HG02852 (cell line): ENCODE measurements at regions not wholly inside any gene's neighbourhood (a gene's known extent, or its start where the extent isn't known, plus 50 kb on each side); places are given as distances from the start of the nearest gene placed in this dataset.
"Not testable (repeated sequence)": the region's sequence is repeated elsewhere in the genome, so short reads cannot be mapped to it uniquely, and the experiment has no call there.

ENCODE experiments used
- ATAC-seq: cut with Tn5 transposase; IDR thresholded peaks from one replicate; pipeline ENCODE4 v1.9.1; 2021; ENCODE audit warnings: mild to moderate bottlenecking, moderate library complexity; ENCODE audit not compliant: unreplicated experiment

- peak; percentile 20 for ATAC-seq
These were observed 904.2 kb upstream of the RAG2 start for GRCh38 chr11:37502202-37502601.

- no peak for ATAC-seq
These were observed 902.4 kb upstream of the RAG2 start for GRCh38 chr11:37500425-37500824.

GRCh38 chr11:37497326-37497725 is 899.3 kb upstream of the RAG2 start:
- ATAC-seq = no peak

DNA sequence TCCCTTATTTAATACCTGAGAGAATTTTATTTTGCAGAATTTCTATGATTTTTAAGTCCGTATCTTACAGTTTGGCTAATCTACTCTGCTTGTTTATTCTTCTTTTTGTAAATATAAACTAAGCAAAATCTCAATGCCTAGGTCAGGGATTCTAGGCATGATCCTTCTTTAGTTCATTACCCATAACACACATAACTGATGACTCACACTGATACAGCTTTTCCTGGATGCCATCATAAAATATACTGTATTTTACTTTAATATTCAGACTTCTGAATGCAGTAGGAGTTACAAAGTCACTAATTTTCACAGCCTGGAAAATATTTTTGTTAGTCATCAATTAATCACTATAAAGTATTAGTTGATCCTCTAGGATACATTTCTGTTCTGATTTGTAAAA is 898.2 kb upstream of the RAG2 start:
- ATAC-seq = no peak

DNA sequence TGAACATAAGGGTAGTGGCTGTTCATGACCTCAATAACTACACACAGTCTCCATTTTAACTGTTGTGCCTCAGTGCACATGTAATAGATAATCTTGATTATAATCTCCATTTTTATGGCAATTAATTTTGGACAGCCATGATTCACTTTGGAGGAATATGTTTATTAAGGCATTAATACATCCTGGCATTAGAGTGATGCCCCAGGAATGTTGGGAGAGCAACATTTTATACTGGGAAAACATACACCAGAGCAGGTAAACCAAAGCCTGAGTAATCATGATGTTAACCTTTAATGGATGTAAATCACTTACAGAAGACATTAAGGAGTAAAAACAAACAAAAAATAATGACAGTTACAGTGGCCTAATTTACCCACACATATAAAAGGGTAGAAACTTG is 886.3 kb upstream of the RAG2 start:
- ATAC-seq = no peak

GRCh38 chr11:37483761-37484160 is 885.7 kb upstream of the RAG2 start:
- no peak for ATAC-seq

- ATAC-seq = no peak
These were observed 876.9 kb upstream of the RAG2 start for GRCh38 chr11:37474889-37475288.

- no peak for ATAC-seq
These were observed 870.3 kb upstream of the RAG2 start for GRCh38 chr11:37468344-37468743.

DNA sequence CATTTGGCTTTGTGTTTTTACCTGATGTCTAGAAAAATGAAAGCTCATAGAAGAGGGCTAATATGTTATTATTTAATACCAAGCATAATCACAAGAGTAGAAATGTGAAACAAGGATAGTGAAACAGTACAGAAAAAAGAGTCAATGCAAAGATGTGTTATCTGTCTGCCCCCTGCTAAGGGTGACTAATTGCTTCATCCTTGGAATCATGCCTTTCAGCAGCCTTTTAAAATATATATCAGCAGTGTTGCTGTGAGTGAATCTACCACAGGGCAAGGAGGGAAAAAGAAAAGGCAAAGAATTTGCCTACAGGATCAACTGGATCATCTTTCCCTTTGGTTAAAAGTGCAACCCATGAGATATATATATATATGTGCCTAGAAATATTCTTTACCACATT is 867.2 kb upstream of the RAG2 start:
- ATAC-seq = no peak

- no peak for ATAC-seq
These were observed 861.4 kb upstream of the RAG2 start for GRCh38 chr11:37459456-37459855.

DNA sequence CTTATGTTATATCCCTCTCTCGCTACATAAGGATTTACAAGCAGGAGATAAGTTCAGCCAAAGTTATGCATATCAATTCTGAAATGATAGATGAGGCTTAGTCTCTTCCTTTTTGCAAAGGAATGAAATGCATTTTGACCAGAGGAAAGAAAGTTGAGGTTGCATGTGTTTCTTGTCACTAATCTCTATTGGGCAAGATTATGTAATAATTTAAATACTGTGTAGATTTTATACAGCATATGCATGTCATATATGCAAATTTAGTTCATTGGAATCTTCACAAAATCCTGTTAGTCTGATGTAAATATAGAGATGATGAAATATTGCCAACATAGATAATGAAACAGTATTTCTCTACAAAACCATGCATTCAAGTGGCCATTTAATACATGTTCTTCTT is 858.7 kb upstream of the RAG2 start:
- ATAC-seq = no peak

- no peak for ATAC-seq
These were observed 853.9 kb upstream of the RAG2 start for GRCh38 chr11:37451903-37452302.

DNA sequence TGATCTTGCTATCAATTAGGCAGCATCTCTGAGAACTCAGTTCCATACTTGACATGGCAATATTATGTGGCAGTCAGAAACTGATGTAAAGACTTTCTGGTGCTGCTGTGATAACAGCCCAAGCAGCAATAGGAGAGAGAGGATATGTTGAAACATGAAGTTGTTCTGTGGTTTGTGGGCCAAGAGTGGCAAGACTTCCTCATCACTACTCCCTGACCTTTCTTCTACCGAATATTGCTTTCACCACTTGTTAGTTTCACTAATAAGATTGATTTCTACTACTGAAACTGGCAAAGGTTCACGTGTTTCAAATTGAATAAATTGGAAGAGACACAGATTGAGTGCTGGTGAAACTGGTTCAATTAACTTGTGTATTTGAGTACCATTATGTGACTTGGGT is 852.6 kb upstream of the RAG2 start:
- peak; percentile 77 for ATAC-seq

- peak; percentile 49 for ATAC-seq
These were observed 851.1 kb upstream of the RAG2 start for GRCh38 chr11:37449146-37449545.

- no peak for ATAC-seq
These were observed 844.5 kb upstream of the RAG2 start for GRCh38 chr11:37442576-37442975.

- not testable (repeated sequence) for ATAC-seq
These were observed 833.7 kb upstream of the RAG2 start for GRCh38 chr11:37431633-37432230.

GRCh38 chr11:37430966-37431632 is 833.1 kb upstream of the RAG2 start:
- ATAC-seq = not testable (repeated sequence)

DNA sequence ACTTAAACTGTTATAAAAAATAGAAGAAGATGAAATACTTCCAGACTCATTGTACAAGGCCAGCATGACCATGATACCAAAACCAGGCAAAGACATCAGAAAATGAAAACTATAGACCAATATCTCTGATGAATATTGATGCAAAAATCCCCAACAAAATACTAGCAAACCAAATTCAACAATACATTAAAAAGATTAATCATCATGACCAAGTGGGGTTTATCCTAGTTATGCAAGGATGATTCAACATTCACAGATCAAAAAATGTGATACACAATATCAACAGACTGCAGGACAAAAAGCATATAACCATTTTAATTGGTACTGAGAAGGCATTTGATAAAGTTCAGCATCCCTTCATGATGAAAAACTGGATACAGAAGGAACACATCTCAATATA is 824.5 kb upstream of the RAG2 start:
- ATAC-seq = no peak

GRCh38 chr11:37411289-37411688 is 813.3 kb upstream of the RAG2 start:
- ATAC-seq = no peak

GRCh38 chr11:37409124-37409523 is 811.1 kb upstream of the RAG2 start:
- ATAC-seq = no peak

DNA sequence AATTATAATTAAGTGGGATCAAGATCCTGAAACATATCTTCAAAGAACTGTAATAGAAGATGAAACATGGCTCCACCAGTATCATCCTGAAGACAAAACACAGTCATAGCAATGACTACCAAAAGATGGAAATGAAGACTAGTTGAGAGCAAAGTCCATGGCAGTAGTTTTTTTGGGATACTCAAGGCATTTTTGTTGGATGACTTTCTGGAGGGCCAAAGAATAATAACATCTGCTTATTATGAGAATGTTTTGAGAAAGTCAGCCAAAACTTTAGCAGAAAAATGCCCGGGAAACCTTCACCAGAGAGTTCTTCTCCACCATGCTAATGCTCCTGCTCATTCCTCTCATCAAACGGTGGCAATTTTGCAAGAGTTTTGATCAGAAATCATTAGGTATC is 809.4 kb upstream of the RAG2 start:
- ATAC-seq = no peak

- no peak for ATAC-seq
These were observed 808.6 kb upstream of the RAG2 start for GRCh38 chr11:37406651-37407050.

GRCh38 chr11:37404231-37404630 is 806.2 kb upstream of the RAG2 start:
- ATAC-seq = no peak
